Gastrocnemius medialis (tissue), 4 donors: ENCODE measurements at regions not wholly inside any gene's neighbourhood (a gene's known extent, or its start where the extent isn't known, plus 50 kb on each side); places are given as distances from the start of the nearest gene placed in this dataset.

Experiments
- ATAC-seq, 2 donors: fragments of 150-250 bp; one replicate each; pipeline ENCODE4 v1.9.1; 2016
- DNase-seq, 2 donors: peaks; one replicate each; pipeline ENCODE4 v3.0.0-alpha.2; 2019
- H3K27ac ChIP-seq, 4 donors: fragments of 200-600 bp; sonication (generic); 1 replicate in 1 of 4; 2 replicates in 3 of 4; pipeline ENCODE4 v1.5.1; 2016 to 2018; ENCODE audit warnings: mild to moderate bottlenecking in 2 of 4, moderate library complexity in 1 of 4
- H3K27me3 ChIP-seq, 3 donors: fragments of 200-600 bp; sonication (generic) in 2 of 3; 1 replicate in 1 of 3; 2 replicates in 2 of 3; pipeline versions ENCODE4 v1.5.1 to v1.6.0; 2016 to 2019; ENCODE audit warnings: mild to moderate bottlenecking in 1 of 3, moderate library complexity in 1 of 3
- H3K36me3 ChIP-seq, 2 donors: fragments of 200-600 bp; sonication (generic) in 1 of 2; one replicate each; pipeline ENCODE4 v1.5.1; 2017 to 2018
- H3K4me1 ChIP-seq, 2 donors: fragments of 200-600 bp; sonication (generic) in 1 of 2; one replicate each; pipeline ENCODE4 v1.5.1; 2016 to 2017; ENCODE audit warnings: mild to moderate bottlenecking in 2 of 2
- H3K4me3 ChIP-seq, 4 donors: fragments of 200-600 bp; sonication (generic) in 3 of 4; 1 replicate in 1 of 4; 2 replicates in 3 of 4; pipeline ENCODE4 v1.5.1; 2016 to 2019; ENCODE audit warnings: mild to moderate bottlenecking in 2 of 4
- H3K9me3 ChIP-seq, 3 donors: fragments of 200-600 bp; sonication (generic) in 2 of 3; 1 replicate in 1 of 3; 2 replicates in 2 of 3; pipeline ENCODE4 v1.5.1; 2016 to 2019
- POLR2A ChIP-seq, 2 donors: fragments of 450-650 bp; IDR thresholded peaks; one replicate each; pipeline ENCODE4 v1.6.1; 2017; ENCODE audit warnings: antibody characterized with exemption in 2 of 2, mild to moderate bottlenecking in 2 of 2, moderate library complexity in 2 of 2
- in situ Hi-C, 4 donors: fragments of 200-750 bp; cut with MboI; loops; one replicate each; pipeline versions ENCODE4 v1.15.0 to v1.8.0; 2017; ENCODE audit warnings: low sequenced_read_pairs in 4 of 4
- intact Hi-C: fragments of 100-400 bp; cut with DNase I; formaldehyde crosslinking; loops from one replicate; pipeline ENCODE4 v1.15.1; 2023; ENCODE audit warnings: low total_unique reads
- TF ChIP-seq, protein P1 (sequence below), 5 experiments: fragments of 450-650 bp in 3 of 5; fragments of 200-600 bp in 2 of 5; sonication (generic) in 2 of 5; IDR thresholded peaks in 4 of 5; conservative IDR thresholded peaks in 1 of 5; 1 replicate in 4 of 5; 2 replicates in 1 of 5; pipeline ENCODE4 v1.5.1; 2016 to 2019; ENCODE audit warnings: antibody characterized with exemption in 5 of 5, mild to moderate bottlenecking in 3 of 5, moderate library complexity in 3 of 5

DNA sequence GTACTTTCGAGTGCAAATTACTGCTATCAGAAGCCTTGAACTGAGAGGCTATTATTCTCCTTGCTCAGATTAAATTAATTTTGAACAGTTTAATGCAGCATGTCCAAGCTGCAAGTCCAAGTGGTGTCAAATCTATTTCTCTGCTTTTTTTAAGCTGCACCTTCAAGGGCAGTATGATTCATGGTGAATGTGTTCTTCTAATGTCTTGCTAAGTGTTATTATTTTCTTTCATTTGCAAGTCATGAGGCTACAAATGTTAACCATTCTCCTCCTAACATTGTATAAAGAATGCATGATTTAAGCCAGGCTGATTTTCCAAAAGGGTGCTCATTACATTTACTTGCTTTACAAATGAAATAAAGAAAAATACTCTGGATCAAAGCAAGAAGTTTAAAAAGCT is 200.4 kb downstream of the TEX13C start:
- in situ Hi-C loops (no loop called here), intact Hi-C loops (no loop called here)
- ATAC-seq (no peak), DNase-seq (no peak)
- Histone ChIP-seq H3K27me3 (no peaks in the 10 kb centered on the region), H3K4me3 (no peak overlapping the region), H3K4me1 (no peaks in the 10 kb centered on the region), H3K36me3 (no peaks in the 10 kb centered on the region), H3K9me3 (no peaks in the 10 kb centered on the region), H3K27ac (no peak overlapping the region)
- TF ChIP-seq, protein P1, sequence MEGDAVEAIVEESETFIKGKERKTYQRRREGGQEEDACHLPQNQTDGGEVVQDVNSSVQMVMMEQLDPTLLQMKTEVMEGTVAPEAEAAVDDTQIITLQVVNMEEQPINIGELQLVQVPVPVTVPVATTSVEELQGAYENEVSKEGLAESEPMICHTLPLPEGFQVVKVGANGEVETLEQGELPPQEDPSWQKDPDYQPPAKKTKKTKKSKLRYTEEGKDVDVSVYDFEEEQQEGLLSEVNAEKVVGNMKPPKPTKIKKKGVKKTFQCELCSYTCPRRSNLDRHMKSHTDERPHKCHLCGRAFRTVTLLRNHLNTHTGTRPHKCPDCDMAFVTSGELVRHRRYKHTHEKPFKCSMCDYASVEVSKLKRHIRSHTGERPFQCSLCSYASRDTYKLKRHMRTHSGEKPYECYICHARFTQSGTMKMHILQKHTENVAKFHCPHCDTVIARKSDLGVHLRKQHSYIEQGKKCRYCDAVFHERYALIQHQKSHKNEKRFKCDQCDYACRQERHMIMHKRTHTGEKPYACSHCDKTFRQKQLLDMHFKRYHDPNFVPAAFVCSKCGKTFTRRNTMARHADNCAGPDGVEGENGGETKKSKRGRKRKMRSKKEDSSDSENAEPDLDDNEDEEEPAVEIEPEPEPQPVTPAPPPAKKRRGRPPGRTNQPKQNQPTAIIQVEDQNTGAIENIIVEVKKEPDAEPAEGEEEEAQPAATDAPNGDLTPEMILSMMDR (IDR thresholded peaks at IDR 0.05 in 4 of 5, conservative IDR thresholded peaks at IDR 0.05 in 1 of 5), result no peak
- TF ChIP-seq POLR2A (IDR thresholded peaks at IDR 0.05), result no peak

DNA sequence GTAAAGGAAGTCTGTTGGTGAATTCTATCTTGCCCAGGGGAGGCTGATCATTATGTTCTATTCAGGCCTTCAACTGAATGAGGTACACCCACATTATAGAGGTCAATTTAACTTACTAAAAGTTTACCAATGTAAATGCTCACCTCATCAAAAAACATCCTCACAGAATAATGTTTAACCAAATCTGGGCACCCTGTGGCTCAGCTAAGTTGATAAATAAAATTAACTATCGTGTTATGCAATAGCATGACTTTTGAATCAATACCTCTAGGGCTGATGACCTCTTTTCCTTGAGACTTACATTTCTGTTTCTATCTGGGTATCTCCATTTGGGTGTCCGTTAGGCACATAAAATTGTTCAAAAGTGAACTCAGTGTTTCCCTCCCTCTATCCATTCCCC is 203.1 kb downstream of the TEX13C start:
- no peak for DNase-seq
- no peaks in the 10 kb centered on the region for H3K9me3 ChIP-seq
- ATAC-seq, result no peak
- H3K27me3 ChIP-seq, result no peaks in the 10 kb centered on the region
- H3K4me1 ChIP-seq, result no peaks in the 10 kb centered on the region
- in situ Hi-C loops (no loop called here), intact Hi-C loops (no loop called here)
- no peak overlapping the region for H3K27ac ChIP-seq
- H3K36me3 ChIP-seq, result no peaks in the 10 kb centered on the region
- TF ChIP-seq, protein P1 (IDR thresholded peaks at IDR 0.05 in 4 of 5, conservative IDR thresholded peaks at IDR 0.05 in 1 of 5), result no peak
- TF ChIP-seq POLR2A (IDR thresholded peaks at IDR 0.05), result no peak
- H3K4me3 ChIP-seq, result no peak overlapping the region

DNA sequence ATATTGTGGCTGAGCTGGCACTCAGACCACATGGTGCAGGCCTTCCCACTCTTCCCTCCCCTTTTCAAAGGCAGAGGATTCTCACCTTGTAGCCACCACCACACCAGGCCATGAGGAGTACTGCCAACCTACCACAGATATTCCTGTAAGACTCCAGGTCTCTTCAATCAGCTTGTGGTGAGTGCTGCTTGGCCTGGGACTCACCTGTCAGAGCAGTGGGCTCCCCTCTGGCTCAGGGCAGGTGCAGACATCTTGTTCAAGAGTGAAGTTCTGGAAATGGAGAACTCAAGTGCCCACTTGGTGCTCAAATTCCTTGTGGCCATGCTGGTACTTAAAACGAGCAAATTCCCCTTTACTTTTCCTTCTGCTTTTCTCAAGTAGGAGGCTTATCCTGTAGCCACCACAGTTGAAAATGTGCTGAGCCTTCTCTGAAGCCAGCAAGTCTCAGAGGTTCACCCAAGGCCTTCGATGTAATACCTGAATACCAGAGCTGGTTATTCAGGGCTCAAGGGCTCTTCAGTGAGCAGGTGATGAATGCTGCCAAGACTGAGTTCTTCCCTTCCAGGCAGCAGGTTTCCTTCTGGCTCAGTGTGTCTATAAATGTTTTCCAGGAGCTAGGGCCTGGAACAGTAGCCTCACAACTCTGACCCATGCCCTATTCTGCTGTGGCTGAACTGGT is 212.9 kb downstream of the TEX13C start:
- Histone ChIP-seq H3K4me1 (no peaks in the 10 kb centered on the region), H3K4me3 (no peak overlapping the region), H3K36me3 (no peaks in the 10 kb centered on the region), H3K9me3 (no peaks in the 10 kb centered on the region), H3K27ac (no peak overlapping the region), H3K27me3 (no peaks in the 10 kb centered on the region)
- DNase-seq, result no peak
- in situ Hi-C loops (no loop called here), intact Hi-C loops (no loop called here)
- ATAC-seq, result no peak
- TF ChIP-seq, protein P1 (IDR thresholded peaks at IDR 0.05 in 4 of 5, conservative IDR thresholded peaks at IDR 0.05 in 1 of 5), result no peak
- no peak for TF ChIP-seq POLR2A (IDR thresholded peaks at IDR 0.05)

DNA sequence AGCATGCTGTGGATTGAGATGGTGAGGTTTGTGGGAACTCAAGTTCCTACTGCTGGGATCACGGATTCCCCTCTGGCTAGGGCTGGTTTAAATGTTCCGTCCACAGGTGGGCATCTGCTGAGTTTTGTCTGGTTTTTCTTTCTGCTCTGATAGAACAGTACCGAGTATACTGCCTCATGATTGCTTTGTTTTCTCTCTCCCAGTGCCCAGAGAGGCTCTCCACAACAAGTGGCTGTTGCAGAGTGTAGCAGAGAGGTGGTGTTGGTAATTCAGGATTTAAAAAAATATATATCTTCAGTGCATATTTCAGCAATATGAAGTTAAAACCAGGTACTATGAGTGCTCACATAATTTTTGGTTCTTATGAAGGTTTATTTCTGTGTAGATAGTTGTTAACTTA is 213.7 kb downstream of the TEX13C start:
- H3K27me3 ChIP-seq, result no peaks in the 10 kb centered on the region
- H3K36me3 ChIP-seq, result no peaks in the 10 kb centered on the region
- H3K4me3 ChIP-seq, result no peak overlapping the region
- intact Hi-C loops (no loop called here), in situ Hi-C loops (no loop called here)
- H3K9me3 ChIP-seq, result no peaks in the 10 kb centered on the region
- DNase-seq (no peak), ATAC-seq (no peak)
- no peaks in the 10 kb centered on the region for H3K4me1 ChIP-seq
- TF ChIP-seq, protein P1 (IDR thresholded peaks at IDR 0.05 in 4 of 5, conservative IDR thresholded peaks at IDR 0.05 in 1 of 5), result no peak
- no peak for TF ChIP-seq POLR2A (IDR thresholded peaks at IDR 0.05)
- no peak overlapping the region for H3K27ac ChIP-seq
